ENCODE measurements at regions not wholly inside any gene's neighbourhood (a gene's known extent, or its start where the extent isn't known, plus 50 kb on each side); places are given as distances from the start of the nearest gene placed in this dataset.

DNA sequence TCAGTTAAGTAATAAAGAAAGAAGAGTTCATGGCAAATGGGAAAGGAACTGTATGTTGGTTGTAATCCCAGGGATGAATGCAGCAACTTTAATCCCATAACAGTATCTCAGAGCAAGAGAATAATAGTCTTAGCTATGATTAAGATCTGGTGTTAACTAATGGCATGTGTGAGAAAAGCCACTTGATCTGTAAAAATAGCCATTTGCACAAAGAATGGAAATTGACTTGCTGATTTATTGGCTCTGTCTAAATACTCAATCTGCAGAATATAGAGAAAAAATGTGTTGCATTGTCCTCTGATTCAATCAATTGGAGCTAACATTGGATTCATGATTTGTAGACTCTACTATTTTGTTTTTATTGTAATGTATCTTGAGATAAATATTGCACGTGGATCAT is 987.0 kb downstream of the NSUN3 start:
- TF ChIP-seq SUZ12 (IDR thresholded peaks at IDR 0.05) (no peak), BHLHE40 (IDR thresholded peaks at IDR 0.05; ENCODE audit: borderline replicate concordance) (no peak), NFRKB (IDR thresholded peaks at IDR 0.05) (no peak), SP1 (IDR thresholded peaks at IDR 0.05) (no peak)
